GDM1 (cell line): ENCODE measurements at regions not wholly inside any gene's neighbourhood (a gene's known extent, or its start where the extent isn't known, plus 50 kb on each side); places are given as distances from the start of the nearest gene placed in this dataset.

Experiments used
- DNase-seq: peaks from one replicate; lab custom pipeline; 2025; lab: John Stamatoyannopoulos, UW

DNA sequence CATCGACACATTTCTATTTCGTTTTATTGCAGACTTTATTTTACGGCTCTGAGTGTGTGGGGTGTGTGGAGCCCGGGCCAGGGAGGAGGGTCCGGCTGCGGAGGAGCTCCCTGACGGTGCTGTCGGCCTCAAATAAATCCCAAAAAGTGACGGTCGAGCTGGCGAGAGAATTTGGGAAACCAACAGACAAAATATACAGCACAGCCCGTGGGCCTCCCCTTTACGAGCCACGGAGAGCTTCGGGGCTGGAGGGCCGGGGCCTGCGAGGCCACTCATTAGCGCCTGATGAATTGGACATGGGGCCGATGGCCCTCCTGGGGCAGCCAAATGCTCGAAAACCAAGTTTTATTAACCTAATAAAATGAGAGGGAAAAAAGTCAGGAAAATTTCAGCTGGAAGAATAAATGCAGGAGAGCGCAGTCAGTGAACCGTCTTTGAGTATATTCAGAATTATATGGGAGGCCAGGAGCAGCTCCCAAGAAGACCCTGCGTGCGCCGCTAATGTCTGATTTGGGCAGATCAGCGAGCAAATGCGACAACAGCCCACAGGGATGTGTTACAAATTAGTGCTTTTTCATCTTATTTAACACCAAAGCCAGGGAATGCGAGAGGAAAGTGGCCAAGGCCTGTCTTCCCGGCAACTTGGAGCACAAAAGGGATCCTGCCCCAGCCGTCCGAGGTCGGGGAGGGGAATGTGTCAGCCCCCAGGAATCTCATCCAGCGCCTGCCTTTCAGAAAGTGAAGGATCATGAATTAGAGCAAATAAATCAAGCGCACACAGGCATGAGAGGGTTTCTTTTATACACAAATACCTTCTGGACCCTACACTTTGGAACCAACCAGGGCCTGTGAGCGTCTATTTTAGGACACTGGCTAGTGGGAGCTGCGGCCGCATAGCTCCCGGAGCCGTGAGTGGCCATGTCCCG, 249.1 kb downstream of the C16orf95 start:
- no peak for DNase-seq

DNA sequence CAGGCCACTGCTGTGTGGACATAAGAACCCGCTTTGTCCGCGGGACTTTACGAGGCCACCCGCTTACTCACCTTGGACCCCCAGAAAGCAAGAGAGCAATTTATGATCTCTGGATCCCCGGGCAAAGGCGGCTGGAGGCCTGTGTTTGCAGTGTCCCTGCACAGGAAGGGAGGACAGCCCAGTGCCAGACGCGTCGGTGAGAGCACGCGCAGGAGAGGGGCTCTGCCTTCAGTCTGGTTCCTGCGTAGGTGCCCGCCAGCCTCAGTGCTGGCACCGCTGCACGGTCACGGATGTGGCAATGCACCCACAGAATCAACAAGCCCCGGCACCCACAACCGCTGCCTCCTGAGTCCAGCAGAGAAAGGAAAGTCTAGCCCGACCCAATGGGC, 248.4 kb downstream of the C16orf95 start:
- DNase-seq: no peak

DNA sequence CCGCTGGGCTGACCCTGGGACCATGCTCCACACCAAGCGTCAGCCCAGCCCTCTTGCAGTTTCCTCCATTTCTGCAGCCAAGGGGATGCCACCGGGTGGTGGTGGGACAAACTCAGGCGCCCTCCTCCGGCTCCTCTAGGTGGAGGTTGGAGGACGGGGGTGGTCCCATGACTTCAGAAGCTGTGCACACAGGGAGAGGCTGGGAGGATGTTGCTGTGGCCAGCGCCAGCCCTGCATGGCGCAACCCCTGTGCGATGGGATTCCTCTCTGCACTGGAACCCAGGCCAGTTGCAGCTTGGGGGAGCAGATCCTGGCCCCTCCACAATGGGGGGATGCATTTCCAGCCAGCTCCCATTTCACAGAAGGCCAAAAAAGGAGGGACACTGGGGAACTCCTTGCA, 246.5 kb downstream of the C16orf95 start:
- no peak for DNase-seq

DNA sequence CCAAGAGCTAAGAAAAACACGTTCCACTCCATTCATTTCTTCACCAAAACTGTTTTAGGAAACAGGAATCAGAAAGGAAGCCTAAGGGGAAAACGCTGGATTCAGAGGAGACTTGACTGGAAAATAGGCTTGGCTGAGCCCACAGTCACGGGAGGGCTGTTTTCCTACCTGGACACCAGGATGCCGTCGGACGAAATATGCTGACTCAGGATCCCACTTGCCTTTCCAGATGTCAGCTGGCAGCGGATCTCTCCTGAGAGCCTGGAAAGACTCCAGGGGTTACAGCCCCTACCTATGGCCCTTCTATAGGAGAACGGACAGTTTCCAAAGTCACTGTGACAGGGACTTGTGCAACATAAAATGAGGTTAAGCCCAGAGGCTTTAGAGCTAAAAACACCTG, 245.1 kb downstream of the C16orf95 start:
- no peak for DNase-seq

DNA sequence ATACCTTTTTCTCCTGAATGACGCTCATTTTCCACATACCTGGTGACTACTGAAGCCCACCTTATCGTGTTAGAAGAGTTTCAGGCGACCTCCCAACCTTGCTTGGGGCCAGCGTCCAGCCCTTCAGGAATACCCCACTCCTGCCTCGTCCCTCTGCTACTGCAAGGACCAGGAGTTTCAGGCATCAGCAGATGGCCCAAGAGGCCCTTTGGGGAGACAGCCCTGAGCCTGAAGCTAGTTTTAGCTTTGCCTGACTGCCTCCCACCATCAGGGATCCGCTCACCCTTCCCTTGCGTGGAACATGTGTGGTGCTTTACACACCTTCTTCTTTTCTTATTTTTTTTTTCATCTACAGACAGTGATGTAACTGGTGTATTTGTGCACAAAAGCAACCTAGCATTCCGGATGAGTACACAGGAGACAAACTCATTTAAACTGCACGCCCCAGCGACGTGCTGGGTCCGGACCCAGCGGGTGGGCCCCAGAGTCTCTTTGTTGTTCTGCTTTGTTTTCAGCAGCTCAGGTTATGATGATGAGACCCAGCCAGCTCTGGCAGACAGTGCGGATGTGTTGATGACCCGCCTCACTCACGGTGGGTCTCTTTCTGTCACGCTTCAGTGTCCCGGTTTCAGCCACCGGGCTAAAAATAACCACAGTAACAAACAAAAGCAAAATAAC, 242.4 kb downstream of the C16orf95 start:
- DNase-seq: no peak

DNA sequence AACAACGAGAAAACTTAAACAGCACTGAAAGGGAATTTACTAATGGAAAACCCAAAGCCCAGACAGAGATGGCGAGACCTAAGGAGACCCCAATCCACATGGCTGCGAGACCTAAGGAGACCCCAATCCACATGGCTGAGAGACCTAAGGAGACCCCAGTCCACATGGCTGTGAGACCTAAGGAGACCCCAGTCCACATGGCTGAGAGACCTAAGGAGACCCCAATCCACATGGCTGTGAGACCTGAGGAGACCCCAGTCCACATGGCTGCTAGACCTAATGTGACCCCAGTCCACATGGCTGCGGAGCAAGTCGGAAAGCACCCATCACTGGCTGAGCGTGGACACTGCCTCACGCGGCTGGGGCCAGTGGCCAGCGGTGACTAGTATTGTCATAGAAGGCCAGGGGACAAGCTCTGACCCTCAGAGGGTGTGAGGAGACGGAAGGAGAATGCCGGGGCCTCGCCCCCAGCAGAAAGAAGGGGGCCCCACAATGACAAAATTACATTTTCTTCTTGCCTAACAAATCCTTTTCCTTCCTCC, 241.8 kb downstream of the C16orf95 start:
- no peak for DNase-seq

DNA sequence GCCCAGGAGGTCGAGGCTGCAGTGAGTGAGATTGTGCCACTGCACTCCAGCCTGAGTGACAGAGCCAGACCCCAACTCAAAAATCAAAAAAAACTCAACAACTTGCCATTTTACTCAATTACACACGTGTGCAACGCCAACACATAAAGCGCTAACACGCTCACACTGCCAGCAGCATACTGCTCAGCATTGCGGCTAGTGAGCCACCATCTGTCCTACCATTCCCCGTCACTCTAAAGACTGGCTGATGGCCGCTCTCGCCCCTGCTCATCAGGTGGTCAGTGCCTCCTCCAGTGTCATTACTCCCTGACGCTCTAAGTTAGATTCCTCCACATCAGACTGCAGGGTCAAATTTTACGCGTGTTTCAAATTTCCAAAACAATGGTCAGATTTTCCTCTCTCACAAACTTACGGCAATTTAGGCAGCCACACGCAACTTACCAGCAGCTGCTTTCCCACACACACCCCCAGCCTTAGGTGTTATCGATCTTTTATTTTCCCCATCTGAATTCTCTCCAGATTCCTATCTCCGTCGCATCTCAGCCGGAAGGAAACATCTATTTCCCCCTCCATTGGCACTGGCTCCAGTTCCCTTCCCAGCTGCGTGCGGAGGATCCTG, 240.8 kb downstream of the C16orf95 start:
- no peak for DNase-seq

DNA sequence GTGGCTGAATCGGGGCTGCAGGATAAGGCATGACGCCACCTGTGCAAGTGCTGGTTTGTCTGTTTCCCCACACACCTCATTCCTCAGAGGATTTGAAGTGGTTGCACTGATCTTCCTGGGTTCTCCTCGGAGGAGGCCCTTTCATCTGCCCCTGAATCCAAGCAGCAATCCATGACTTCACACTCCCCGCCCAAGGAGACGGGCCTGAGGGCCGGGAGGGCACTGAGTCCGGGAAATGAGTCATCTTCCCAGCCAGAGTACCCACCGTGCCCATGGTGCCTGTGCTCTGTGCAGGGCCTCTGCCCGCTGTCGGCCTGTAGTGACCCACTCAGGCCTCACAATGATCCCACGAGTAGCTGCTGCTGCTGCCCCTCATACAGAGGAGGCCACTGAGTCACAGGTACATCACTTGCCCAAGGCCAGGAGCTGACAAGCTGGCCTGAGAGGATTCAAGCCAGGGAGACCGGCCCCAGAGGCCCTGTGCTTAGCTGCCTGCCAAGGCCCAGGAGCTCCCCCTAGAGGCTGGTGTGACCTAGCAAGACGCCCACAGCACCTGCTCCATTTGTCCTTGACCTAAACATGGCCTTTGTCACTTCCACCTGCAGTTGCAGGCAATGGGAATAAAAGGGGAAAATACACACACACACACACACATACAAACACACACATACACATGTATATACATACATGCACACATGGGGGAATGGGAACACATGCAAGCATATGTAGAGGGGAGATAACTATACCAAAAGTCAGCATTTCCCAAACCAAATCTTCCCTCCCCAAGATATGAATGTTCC, 240.0 kb downstream of the C16orf95 start:
- DNase-seq: peak; percentile 14

DNA sequence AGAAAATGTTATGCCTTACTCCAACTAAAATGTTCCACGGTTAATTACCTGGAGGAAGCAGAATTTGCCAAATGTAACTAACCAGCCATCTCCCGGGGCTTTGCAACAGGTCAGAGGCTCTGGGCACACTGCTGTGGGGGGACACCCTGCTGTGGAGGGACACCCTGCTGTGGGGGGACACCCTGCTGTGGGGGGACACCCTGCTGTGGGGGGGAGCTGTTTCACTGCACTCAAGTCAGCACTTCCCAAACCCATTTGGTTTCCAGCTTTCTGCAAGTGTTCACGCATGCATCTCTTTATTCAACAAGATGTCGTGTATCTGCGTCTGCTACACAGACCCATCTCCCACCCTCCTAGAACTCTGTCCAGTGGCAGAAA, 239.5 kb downstream of the C16orf95 start:
- no peak for DNase-seq

DNA sequence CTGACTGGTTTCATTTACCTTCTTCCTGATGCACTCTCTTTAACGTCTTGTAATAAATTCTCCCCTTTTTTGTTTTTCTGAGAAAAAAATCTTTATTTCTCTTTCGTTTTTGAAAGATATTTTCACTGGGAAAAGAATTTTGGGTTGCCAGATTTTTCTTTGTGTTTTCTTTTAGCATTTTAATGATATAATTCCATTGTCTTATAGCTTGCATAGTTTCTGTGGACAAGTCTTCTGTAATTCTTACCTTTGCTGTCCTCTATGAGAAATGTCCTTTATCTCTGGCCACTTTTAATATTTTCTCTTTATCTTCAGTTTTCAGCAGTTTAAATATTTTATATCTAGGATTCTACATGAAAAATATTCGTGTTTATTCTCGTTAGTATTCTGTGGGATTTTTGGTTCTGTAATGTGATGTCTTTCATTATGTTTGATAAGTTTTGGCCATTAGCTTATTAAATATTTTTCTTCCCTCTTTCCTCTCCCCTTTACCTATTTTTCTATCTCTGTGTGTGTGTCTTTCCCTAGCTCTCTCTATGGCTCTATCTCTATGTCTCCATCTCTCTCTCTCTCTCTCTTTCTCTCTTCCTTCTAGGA, 236.5 kb downstream of the C16orf95 start:
- DNase-seq: no peak

DNA sequence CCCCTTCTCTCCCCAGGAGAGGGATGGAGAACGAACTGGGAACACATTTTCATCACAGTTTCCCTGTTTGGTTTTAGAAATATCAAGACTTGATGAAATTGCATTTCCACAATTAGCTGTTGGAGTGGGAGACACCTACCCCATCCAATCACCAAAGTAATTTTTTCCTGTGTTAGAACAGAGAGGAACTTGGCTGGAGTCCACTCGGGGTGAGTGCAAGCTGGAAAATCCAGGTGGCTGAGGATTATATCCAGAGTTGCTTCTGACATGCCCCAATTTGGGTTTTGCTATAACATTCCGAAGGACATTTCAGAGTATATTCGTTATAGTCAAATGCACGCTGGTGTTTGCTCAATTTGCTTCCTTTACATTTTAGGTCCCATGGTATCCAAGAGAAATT, 231.8 kb downstream of the C16orf95 start:
- DNase-seq: no peak

DNA sequence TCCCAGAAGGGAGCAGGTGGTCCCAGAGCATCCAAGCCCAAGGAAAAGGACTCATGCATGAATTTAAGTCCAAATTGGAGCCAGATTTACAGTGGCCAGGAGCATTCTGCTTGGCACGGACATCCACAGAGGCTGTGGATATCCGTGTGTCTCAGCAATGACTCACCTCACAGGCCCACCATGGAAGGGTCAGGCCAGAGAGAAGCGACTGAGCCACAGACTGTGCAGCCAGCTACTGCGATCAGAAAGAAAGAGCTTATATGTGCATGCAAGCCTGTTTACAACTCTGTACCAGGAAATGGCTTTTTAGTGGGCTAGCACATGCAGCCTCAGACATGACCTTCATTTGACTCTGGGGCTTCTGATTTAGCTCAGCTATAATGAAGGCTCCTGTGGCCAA, 231.0 kb downstream of the C16orf95 start:
- no peak for DNase-seq

DNA sequence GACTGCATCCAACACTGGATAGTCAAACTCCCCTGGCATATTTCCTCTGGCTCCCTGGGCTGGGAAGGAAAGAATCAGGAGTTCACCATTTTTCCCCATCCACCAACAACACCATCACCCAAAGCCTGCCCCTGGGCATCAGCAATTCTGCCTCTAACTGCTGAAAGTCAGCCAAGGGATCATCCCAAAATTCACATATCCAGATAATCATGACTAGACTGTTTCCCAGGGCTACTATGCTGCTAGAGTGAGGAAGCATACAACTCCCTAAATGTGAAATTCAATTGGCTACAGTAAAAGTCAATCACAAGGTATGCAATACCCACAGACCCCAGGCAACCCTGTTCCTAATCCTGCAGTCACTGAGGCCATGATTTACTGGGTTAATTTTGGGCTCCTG, 230.6 kb downstream of the C16orf95 start:
- no peak for DNase-seq

DNA sequence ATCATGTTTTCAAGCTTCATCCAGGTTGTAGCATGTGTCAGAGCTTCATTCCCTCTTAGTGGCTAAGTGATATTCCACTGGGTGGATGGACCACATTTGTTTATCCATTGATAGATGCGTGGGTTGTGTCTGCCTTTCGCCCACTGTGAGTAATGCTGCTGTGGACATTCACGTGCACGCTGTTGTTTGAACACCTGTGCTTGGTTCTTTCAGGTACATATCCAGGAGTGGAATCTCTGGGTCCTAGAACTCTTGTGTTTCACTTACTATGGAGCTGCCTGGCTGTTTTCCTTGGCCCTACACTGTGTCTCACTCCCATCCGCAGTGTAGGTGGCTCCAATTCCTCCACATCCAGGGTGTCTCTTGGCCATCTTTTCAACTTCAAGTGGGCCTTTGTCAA, 224.2 kb downstream of the C16orf95 start:
- DNase-seq: no peak

DNA sequence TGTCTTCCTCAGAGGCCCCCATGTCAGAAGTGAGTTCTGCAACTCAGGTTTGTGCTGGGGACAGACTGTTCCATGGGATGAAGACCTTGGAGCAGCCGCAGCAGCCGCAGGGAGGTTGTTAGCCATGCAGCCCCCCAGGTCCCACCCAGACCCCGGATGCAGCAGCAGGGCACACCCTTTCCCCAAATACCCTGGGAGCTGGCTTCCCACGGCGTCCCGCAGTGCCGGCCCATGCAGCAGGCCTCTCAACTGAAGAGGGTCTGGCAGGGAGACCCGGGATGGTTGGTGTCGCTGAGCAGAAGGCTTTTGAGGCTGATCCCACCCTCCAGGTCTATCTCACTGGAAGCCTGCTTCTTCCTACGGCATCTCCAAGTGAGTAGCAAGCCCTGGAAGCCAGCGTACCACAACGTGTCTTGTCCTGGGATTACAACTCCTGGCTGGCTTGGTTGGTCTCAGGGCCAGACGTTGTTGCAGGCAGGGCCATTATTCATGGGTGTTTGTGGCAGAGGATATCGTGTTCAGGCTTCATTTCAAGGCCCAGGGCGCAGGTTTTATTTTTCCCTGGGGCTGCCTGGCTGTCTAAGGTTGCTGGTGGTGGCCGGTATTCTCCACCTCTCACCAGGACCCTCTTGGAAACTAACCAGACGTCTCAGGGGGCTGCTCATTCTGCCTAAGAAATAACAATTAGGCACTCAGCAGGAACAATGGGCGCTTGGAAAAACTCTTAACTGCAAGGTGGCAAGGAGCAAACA, 223.2 kb downstream of the C16orf95 start:
- no peak for DNase-seq

DNA sequence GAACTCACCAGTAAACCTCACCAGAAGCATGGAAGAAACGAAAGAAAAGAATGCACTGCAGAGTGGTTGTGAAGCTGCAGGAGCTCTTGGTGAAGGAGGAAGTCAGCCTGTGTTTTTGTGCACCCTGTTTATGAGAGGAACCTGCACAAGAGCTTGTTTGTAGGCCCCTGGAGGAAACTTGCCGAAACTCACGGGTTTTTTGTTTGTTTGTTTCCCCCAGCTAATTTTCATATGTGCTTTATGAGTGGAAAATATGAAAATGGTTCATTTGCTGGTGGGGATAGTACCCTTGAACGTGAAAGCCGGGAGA, 222.7 kb downstream of the C16orf95 start:
- no peak for DNase-seq

DNA sequence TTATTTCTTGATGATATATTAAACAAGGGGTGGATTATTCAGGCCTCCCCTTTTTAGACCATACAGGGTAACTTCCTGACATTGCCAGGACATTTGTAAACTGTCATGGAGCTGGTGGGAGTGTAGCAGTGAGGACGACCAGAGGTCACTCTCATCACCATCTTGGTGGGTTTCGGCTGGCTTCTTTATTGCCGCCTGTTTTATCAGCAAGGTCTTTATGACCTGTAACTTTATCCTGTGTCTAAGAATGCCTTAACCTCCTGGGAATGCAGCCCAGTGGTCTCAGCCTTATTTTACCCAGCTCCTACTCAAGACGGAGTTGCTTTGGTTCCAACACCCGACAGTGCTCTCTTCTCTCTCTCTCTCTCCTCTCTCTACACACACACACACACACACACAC, 221.9 kb downstream of the C16orf95 start:
- no peak for DNase-seq

DNA sequence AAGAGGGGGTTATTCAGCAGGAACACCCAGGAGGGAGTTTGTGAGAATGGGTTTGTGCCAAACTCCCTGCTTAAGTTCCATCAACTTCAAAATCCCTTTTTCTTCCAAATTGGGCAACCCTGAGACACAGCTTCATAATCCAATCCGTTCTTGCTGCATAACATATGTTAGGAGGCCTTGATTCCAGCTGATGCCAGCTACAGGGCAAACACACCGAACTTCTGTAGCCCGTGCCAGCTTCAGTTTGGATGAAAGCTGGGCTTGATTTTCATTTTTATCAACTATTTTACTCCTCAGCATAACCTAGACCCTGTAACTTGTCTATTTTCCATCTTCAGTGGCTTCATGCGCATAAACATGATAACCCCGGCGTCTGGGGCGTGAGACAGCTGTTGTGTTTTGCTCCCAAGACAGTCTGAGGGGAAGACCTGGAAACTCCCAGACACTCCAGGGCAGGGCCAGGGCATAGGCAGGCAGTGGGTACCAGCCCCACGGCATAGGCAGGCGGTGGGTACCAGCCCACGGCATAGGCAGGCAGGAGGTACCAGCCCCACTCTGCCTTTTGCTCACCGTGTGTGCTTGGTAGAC, 220.4 kb downstream of the C16orf95 start:
- no peak for DNase-seq

DNA sequence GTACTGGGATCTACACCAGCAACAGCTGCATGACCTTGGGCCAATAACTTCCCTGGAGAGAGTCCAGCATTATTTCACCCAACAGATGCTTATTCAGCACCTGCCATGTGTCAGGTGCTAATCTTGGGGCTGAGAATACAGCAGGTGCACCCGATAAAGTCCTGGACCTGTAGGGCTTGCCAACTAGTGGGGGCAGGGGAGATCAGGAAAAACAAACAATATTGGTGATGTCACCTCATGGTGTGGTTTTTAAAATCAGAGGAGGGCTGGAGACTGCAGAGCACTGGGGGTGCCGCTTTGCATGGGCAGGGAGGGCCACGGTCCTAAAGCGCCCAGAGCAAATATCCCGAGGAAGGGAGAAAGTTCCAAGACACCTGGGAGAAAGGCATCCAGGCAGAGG, 218.8 kb downstream of the C16orf95 start:
- DNase-seq: no peak

DNA sequence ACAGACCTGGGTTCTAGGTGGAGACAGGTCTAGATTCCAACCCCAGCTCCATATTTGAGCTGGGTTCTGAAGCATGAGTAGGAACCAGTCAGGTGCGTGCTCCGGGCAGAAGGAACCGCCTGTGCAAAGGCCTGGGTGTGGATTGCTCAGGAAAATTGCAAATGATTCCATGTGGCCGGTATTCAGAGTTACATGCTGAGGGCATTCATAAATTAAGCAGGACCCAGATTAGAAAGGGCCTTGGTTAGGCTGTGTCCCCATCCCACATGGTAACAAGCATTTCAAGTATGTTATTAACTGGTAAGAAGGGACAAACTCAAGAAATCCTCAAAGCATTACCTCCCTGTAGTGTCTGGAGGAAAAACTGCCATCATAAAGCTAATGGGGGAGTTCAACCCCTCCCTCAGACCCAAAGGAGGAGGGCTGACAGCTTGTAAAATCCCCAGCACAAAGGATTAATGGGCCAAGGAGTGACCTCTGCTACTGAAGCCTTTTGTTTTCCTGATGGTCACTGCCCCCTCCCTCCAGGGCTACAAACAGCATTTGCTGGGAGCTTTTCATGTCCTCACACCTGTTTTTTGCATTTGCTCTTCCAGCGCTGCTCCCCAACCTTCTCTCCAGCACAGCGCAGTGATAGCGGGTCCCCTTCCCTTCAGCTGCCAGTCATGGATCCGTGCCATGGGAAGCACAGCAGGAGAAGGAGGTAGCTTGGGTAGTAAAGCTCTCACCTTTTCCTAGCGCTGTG, 218.0 kb downstream of the C16orf95 start:
- no peak for DNase-seq
